GOT3 (cell line): ENCODE measurements at regions not wholly inside any gene's neighbourhood (a gene's known extent, or its start where the extent isn't known, plus 50 kb on each side); places are given as distances from the start of the nearest gene placed in this dataset.

Source experiments
- DNase-seq: peaks from one replicate; lab custom pipeline; 2025; ENCODE audit warnings: mixed read lengths; lab: John Stamatoyannopoulos, UW

- no peak for DNase-seq
Observed at GRCh38 chr18:56127322-56128099, 510.9 kb downstream of the TXNL1 start.

- no peak for DNase-seq
Observed at GRCh38 chr18:56124186-56124585, 514.2 kb downstream of the TXNL1 start.

GRCh38 chr18:56121669-56122068 is 516.7 kb downstream of the TXNL1 start:
- no peak for DNase-seq

DNA sequence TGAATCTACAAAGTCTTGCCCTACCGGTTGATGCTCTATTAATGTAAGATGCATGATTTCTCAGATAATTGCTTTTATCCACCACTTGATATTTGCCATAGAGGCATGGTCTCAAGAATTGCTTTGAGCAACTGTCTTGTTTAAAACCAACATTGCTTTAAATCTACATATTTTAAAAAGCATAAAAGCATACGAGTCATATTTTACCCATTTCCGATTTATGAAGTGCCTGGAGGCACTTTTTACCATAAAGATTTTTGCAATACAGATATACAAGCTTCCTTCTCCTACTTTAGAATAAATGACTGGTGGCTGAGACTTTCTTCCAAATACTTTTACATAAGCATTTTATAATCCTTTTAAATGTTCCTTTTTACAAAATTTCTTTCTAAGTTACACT is 517.6 kb downstream of the TXNL1 start:
- DNase-seq, result no peak

DNA sequence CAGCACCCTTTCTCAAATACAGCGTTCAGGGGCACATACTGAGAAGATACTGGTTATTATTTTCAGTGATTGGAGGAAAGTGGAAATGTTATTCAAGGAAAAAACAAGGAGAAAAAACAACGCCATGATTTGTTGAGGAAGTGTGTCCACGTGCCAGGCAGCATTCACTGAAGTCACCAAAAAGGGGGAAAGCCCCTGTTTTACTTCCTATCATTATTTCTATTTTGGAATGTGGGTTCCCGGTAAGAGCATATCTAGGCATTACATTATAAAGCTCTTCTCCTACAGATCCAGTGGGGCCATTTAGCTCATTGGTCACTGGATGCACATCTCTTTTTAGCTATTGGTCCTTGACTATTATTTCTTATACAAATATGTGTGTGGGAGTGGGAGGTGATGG is 518.7 kb downstream of the TXNL1 start:
- DNase-seq, result no peak

- DNase-seq, result no peak
Observed at GRCh38 chr18:56118422-56118821, 520.0 kb downstream of the TXNL1 start.

GRCh38 chr18:56115071-56116015 is 523.0 kb downstream of the TXNL1 start:
- no peak for DNase-seq

- DNase-seq, result no peak
Observed at GRCh38 chr18:56112984-56113383, 525.0 kb upstream of the TCF4 start.

DNA sequence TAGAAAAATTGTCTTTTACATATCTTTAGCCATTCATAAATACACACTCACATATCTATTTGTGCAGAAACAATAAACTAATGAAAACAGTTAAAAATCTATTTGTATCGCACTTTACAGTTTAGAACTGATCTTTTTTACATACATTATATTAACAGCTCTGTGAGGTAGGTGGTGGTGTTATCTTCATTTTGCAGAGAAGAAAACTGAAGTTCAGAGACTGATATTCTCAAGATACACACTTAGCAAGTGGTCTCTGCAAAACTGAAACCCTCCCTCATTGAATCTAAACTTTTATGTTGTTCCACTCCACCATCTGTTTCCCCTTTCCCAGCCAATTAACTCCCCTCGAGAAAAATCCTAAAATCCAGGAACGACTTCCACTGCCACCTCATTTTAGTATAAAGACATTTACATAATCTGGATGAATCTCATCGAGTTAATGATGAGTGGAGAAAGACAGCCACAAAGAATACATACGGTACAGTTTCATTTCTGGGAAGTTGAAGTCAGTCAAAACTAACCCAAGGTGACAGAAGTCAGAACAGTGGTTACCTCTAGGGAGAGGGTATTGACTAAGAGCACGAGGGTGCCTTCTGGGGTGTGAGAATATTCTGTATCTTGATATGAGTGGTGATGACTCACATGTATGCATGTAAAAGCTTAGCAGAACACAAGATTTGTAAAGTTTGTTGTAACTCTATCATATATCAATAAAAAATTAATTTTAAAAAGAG is 524.2 kb upstream of the TCF4 start:
- no peak for DNase-seq

GRCh38 chr18:56109757-56110156 is 521.8 kb upstream of the TCF4 start:
- no peak for DNase-seq

DNA sequence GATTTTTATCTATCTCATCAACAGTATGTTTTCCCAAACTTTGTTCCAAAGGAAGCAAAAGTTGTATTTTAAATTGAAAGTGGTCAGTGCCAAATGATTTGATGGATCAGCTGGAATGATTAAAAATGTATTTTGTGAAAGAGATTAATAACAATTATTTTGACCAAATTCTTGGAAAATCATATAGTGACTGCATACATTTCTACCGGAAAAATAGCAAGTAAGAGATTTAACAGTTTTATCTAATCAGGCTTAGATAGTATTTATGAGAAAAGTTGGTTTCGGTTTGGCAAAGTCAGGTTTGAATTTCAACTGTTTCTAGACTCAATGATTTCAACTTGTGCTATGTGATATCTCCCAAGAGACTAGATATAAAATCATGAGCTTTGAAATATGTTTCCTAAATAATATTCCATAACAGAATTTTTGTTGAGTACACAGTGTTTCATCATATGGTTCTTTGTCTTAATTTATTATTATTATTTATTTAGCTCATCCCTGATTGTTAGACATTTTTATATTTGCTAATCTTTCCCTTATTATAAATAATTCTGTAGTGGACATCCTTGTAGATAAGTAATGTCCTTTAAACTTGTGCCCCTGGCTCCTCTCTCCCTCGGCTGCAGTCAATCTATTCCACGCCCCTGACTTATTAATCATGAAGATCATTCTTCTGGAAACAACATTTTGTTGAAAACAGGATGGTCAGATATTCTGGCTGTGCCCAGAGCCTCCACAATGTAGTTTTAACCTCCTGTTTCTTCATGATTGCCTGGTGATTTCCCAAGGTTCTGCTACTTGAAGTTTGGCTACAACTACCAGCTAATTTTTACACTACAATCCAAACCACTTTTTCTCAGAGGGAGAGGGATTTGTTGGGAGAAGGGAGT is 520.7 kb upstream of the TCF4 start:
- DNase-seq, result no peak

- DNase-seq, result no peak
Observed at GRCh38 chr18:56107821-56108477, 520.0 kb upstream of the TCF4 start.

GRCh38 chr18:56100090-56100722 is 512.2 kb upstream of the TCF4 start:
- DNase-seq, result no peak

DNA sequence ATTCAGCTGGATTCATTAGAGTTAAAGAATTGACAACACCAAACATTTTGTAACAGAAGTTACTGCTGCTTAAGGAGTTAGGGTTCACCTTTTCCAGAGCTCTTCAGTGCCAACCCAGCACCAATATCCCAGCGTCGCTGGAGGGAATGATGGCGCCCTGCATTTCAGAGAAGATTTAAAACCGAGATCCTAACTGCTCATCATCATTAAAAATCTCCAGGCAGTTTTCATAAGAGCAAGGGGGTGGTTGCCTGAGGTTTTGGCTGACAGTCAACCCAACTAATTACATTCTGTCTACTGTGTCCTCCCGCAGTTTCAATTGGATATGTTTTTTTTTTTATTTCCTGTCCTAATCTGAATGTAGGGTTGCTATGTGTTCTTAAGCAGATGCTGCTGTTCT is 509.6 kb upstream of the TCF4 start:
- DNase-seq, result no peak

- DNase-seq, result no peak
Observed at GRCh38 chr18:56096861-56097260, 508.9 kb upstream of the TCF4 start.

DNA sequence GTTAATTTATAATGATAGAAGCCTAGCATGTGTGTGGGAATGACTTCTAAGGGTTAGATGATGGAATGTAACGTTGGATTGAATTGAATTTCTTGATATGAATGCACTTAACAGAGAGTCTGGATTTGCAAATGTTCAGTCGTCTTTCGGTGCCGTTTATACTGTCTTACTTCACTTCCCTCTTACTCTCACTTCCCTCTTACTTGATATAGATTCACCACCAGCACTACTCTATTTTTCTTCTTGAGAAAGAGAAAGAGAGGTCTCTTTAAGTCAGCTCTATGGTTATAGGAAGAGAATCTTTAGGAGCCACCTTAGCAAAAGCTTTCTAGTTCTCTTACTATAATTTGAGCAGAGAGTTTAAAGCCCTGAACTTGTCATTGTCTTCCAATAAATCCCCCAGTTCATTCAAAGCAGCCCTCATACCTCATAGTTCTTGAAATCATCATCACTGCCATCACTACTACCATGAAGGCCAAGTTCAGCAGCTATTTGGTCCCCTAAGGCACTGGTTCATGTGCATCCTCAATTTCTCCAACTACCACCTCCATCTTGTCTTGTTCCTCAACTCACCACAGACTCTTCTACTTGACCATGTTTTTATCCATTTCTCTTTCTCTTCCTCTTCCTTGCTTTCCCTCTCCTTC is 501.7 kb upstream of the TCF4 start:
- DNase-seq, result no peak

DNA sequence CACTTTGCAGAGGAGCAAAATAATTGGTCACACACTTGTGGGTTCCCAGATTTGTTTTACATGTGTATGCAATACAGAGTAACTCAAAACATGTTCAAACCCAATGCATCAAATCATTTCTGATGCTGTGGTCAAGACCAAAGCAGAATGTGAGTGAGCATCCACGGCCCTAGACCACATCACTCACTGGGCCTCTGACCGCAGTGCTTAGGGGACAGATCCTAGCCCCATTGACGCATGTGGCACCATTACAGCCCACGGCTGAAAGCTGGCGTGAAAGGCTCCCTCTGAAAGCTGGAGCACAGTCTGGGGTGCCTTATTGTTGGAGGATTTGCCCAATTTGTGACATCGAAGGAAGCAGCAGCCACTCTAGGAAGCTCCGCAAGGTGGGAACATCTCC is 498.8 kb upstream of the TCF4 start:
- DNase-seq, result no peak

GRCh38 chr18:56086176-56086575 is 498.2 kb upstream of the TCF4 start:
- DNase-seq, result no peak

DNA sequence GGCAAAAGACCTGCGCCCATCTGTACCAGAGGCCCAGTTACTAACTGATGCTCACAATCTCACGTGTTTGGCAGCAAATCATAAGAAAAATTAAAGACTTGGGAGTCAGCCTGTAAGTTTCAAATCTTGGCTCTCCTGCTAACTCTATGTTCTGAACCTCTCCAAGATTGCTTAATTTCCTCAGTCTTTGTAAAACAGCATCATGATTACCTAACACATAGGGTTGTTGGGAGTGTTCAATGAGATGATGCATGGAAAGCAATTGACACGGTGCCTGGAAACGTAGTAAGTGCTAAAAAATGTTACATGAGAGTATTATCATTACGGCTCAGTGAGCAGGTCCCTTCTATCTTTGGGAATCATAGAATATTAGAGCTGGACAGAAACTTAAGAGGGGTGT is 497.6 kb upstream of the TCF4 start:
- DNase-seq, result no peak
